ENCODE measurements at regions not wholly inside any gene's neighbourhood (a gene's known extent, or its start where the extent isn't known, plus 50 kb on each side); places are given as distances from the start of the nearest gene placed in this dataset.
"Not testable (repeated sequence)": the region's sequence is repeated elsewhere in the genome, so short reads cannot be mapped to it uniquely, and the experiment has no call there.

DNA sequence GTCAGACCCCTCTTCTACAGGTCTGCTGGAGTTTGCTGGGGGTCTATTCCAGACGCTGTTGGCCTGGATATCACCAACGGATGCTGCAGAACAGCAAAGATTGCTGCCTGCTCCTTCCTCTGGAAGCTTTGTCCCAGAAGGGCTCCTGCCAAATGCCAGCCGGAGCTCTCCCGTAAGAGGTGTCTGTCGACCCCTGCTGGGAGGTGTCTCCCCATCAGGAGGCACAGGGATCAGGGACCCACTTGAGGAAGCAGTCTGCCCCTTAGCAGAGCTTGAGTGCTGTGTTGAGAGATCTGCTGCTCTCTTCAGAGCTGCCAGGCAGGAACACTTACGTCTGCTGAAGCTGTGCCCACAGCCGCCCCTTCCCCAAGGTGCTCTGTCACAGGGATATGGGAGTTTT, 122.1 kb upstream of the TNP1 start:
- H3K36me3 Mint-ChIP-seq (ENCODE audit: insufficient read depth); H3K9me3 Mint-ChIP-seq; DNase-seq; ATAC-seq; H3K4me1 Mint-ChIP-seq (ENCODE audit: low read depth); H3K4me3 Mint-ChIP-seq: not testable (repeated sequence)
- peaks cover 12% of the 10 kb centered on the region for H3K27me3 Mint-ChIP-seq (ENCODE audit: low read depth)

DNA sequence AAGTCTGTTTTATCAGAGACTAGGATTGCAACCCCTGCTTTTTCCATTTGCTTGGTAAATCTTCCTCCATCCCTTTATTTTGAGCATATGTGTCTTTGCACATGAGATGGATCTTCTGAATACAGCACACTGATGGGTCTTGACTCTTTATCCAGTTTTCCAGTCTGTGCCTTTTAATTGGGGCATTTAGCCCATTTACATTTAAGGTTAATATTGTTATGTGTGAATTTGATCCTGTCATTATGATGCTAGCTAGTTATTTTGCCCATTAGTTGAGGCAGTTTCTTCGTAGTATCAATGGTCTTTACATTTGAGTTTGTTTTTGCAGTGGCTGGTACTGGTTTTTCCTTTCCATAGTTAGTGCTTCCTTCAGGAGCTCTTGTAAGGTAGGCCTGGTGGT, 120.6 kb upstream of the TNP1 start:
- H3K27me3 Mint-ChIP-seq (ENCODE audit: low read depth), result peaks cover 12% of the 10 kb centered on the region
- DNase-seq; H3K4me3 Mint-ChIP-seq; H3K36me3 Mint-ChIP-seq (ENCODE audit: insufficient read depth); ATAC-seq; H3K4me1 Mint-ChIP-seq (ENCODE audit: low read depth); H3K9me3 Mint-ChIP-seq: not testable (repeated sequence)

DNA sequence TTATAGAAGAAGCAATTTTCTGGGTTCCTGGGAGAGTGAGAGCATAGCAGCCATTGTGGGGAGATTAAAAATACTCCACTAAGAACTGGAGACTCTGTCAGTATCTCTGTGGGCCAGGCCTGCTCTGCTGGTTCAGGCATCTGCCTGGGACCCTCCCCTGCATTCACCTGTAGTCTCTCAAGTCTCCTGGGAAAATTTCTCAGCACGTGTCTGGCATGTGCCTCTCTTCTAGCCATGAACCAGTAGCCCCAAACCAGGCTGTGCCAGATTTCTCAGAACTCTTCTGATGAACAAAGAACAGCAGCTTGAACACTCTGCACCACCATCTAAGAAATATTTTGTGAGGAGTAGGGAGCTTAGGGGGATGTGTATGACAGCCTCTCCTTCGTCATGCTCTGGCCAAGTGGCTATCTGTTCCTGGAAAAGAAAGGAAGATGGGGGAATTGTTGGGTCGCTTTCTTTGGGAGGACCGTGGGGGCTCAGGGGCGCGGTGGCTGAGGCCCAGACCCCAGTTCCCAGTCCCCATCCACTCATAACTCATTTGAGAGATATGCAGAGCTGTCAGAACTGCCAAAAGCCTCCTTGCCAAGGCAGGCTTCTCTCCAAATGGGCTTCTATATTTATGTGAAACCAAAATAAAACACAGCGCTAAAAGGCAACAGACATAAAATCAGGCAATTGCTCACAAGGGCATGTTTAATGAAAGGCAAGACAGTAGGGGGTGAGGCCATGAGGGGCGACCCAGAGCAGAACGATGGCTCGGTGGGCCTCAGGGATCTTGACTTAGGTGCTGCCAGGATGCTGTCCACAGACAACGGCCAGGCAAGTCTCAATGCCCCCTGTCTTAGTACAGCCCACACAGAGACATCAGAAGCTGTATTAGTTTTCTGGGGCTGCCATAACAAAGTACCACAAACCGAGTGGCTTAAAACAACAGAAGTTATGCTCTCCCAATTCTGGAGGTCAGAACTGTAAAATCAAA, 114.7 kb upstream of the TNP1 start:
- Mint-ChIP-seq H3K36me3 (ENCODE audit: insufficient read depth) (no peaks in the 10 kb centered on the region), H3K27me3 (ENCODE audit: low read depth) (peaks cover 4% of the 10 kb centered on the region), H3K4me3 (no peak overlapping the region), H3K4me1 (ENCODE audit: low read depth) (no peaks in the 10 kb centered on the region), H3K9me3 (peaks cover 3% of the 10 kb centered on the region)
- DNase-seq, result no peak
- ATAC-seq, result no peak

DNA sequence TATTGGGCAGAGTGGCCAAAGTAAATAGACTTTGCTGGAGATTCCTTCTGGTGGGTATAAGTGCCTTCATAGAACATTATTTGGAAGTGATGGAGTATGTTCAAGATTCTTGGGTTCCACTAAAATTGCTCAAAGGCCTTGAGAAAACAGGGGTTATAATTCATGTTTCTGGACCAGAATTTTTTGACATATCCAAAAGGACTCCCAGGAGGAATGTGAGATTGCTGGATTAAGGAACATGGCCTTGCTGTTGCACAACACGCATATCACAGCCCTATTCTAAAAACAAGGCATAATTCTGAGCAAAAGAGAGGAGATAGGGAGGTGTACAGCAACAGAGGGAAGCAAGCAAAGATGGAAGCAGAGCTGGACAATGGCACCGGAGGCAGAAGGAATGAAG, 111.7 kb upstream of the TNP1 start:
- Mint-ChIP-seq H3K4me3 (no peak overlapping the region), H3K9me3 (no peaks in the 10 kb centered on the region), H3K36me3 (ENCODE audit: insufficient read depth) (no peaks in the 10 kb centered on the region), H3K27me3 (ENCODE audit: low read depth) (peaks cover 9% of the 10 kb centered on the region), H3K4me1 (ENCODE audit: low read depth) (no peaks in the 10 kb centered on the region)
- ATAC-seq (no peak), DNase-seq (no peak)

DNA sequence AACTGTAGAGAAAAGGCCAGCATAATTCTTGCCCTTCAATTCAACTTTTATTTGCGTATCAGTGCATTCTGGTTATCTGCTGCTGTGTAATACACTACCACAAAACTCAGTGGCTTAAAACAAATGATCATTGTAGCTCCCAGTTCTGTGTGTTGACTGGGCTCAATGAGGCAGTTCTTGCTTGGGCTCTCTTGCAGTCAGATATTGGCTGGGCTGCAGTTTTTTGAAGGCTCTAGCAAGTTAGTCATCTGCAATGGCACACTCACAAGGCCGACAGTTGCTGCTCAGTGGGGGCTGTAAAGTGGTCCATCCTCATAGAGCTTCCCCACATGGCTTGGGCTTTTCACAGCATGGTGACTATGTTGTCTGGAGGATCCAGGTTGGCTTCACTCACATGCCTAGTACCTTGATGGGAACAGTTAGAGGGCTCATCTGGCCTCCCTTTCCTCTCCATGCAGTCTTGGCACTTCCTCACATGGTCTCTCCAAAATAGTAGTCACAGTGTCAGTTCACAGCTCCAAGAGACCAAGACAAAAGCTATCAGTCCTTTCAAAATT, 110.6 kb upstream of the TNP1 start:
- H3K27me3 Mint-ChIP-seq (ENCODE audit: low read depth), result peaks cover 9% of the 10 kb centered on the region
- H3K9me3 Mint-ChIP-seq, result no peaks in the 10 kb centered on the region
- H3K36me3 Mint-ChIP-seq (ENCODE audit: insufficient read depth), result no peaks in the 10 kb centered on the region
- no peaks in the 10 kb centered on the region for H3K4me1 Mint-ChIP-seq (ENCODE audit: low read depth)
- H3K4me3 Mint-ChIP-seq, result no peak overlapping the region
- no peak for DNase-seq
- no peak for ATAC-seq

DNA sequence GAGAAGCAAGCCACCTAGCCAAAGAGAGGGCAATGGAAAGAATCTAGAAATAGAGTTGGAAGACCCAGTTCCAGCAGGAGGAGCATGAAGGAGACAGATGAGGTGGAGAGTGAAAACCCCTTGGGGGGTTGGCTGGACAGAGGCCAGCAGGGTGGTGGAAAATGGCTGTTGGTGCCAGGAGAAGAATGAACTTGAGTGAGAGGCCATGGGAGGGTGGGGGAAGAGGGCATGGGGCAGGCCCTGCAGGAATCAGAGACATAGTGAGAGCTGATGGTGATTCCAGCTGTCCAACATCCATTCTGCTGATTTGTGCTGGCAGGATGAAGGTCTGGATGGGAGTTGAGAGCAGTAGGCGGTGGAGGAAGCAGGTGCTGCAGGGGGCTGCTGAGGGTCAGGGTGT, 108.0 kb upstream of the TNP1 start:
- Mint-ChIP-seq H3K27me3 (ENCODE audit: low read depth) (peaks cover 9% of the 10 kb centered on the region), H3K36me3 (ENCODE audit: insufficient read depth) (no peaks in the 10 kb centered on the region), H3K9me3 (no peaks in the 10 kb centered on the region), H3K4me3 (no peak overlapping the region), H3K4me1 (ENCODE audit: low read depth) (no peaks in the 10 kb centered on the region)
- DNase-seq (no peak), ATAC-seq (no peak)

DNA sequence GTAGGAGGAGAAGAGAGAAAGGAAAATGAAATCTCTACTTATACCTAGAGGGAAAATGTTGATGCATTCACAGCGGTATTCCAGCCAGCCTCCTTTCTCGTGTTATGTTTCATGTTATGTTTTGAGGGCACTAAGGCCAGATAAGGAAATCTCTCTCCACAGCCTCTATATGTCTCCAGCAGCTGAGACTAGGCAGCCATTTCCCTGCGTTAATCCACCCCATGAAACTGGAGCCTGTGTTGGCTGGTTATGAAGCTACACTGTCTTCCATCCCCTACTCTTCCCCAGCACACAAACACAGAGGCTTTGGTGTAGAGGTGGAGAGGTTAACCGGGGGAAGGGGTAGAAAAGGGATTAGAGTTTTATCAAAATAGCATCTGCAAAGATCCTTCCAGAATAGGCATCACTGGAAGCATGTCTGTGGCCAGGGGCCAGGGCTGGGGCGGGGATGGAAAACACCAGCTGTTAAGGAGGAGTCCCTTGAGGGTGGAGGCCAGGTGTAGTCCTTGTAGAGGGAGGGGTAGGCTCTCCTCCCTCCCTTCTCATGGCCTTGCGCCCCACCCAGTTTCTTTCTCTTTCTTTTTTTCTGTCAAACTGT, 100.9 kb upstream of the TNP1 start:
- no peaks in the 10 kb centered on the region for H3K4me1 Mint-ChIP-seq (ENCODE audit: low read depth)
- H3K36me3 Mint-ChIP-seq (ENCODE audit: insufficient read depth), result no peaks in the 10 kb centered on the region
- DNase-seq (no peak), ATAC-seq (no peak)
- no peaks in the 10 kb centered on the region for H3K9me3 Mint-ChIP-seq
- H3K27me3 Mint-ChIP-seq (ENCODE audit: low read depth), result no peaks in the 10 kb centered on the region
- H3K4me3 Mint-ChIP-seq, result no peak overlapping the region

DNA sequence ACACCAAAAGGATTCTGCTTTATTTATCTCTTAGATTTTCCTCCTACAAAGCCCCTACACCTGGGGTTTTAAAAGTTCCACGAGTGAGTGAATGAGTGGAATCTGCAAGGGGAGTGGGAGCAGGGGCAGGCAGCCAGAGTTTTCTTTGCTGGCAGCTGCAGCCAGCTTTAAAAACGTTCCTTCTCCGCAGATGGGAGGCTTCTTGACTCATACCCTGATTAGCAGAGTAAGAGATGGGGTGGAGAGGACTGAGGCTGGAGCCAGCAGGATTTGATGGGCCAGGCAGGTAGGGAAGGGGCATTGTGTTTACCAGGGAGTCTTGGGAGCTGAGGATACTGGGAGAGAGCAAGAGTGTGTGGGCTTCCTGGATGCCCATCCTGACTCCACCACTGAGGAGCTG, 99.6 kb upstream of the TNP1 start:
- H3K4me1 Mint-ChIP-seq (ENCODE audit: low read depth), result no peaks in the 10 kb centered on the region
- H3K9me3 Mint-ChIP-seq, result no peaks in the 10 kb centered on the region
- no peaks in the 10 kb centered on the region for H3K27me3 Mint-ChIP-seq (ENCODE audit: low read depth)
- ATAC-seq (no peak), DNase-seq (no peak)
- H3K36me3 Mint-ChIP-seq (ENCODE audit: insufficient read depth), result no peaks in the 10 kb centered on the region
- H3K4me3 Mint-ChIP-seq, result no peak overlapping the region

DNA sequence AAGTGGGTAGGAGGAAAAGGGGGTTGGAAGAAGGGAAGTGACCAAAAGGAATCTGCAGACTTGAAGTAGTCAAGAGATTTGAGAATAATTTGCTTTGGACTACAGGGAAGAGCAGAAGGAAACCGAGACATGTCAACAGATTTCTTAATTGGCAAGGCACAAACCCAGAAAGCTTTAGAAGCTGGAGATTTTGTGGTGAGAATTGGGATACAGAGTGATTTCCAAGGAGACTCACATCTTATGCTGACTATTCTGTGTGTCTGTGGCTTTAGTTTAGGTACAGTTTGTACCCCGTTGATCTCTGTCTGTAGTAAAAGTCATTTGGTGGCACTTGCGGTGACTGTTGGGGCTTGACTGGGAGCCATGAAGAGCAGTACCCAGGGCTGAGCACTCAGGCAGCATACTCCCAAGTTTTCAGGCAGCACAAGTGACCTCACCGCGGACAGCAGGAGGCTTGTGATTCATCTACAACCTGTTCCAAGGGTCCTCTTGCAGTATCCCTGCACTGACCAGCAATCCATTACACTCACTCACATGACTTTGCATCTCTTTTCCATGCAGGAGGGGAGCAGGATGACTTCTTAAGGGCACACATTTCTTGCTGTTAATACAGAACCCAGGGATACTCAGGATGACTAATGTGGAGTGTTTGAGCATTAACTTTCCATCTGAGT, 97.1 kb upstream of the TNP1 start:
- no peak for ATAC-seq
- no peak overlapping the region for H3K4me3 Mint-ChIP-seq
- H3K4me1 Mint-ChIP-seq (ENCODE audit: low read depth), result no peaks in the 10 kb centered on the region
- no peaks in the 10 kb centered on the region for H3K27me3 Mint-ChIP-seq (ENCODE audit: low read depth)
- H3K9me3 Mint-ChIP-seq, result no peaks in the 10 kb centered on the region
- no peak for DNase-seq
- H3K36me3 Mint-ChIP-seq (ENCODE audit: insufficient read depth), result no peaks in the 10 kb centered on the region

DNA sequence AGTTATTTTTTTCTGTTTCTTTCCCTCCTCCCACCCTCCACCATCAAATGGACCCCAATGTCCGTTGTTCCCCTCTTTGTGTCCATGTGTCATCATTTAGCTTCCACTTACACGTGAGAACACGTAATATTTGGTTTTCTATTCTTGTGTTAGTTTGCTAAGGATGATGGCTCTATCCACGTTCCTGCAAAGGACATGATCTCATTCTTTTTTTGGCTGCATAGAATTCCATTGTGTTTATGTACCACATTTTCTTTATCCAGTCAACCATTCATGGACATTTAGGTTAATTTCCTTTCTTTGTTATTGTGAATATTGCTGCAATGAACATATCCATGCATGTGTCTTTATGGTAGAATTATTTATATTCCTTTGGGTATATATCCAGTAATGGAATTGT, 91.3 kb upstream of the TNP1 start:
- Mint-ChIP-seq H3K4me1 (ENCODE audit: low read depth) (no peaks in the 10 kb centered on the region), H3K27me3 (ENCODE audit: low read depth) (peaks cover 3% of the 10 kb centered on the region), H3K36me3 (ENCODE audit: insufficient read depth) (no peaks in the 10 kb centered on the region), H3K9me3 (no peaks in the 10 kb centered on the region), H3K4me3 (no peak overlapping the region)
- no peak for ATAC-seq
- DNase-seq, result no peak

DNA sequence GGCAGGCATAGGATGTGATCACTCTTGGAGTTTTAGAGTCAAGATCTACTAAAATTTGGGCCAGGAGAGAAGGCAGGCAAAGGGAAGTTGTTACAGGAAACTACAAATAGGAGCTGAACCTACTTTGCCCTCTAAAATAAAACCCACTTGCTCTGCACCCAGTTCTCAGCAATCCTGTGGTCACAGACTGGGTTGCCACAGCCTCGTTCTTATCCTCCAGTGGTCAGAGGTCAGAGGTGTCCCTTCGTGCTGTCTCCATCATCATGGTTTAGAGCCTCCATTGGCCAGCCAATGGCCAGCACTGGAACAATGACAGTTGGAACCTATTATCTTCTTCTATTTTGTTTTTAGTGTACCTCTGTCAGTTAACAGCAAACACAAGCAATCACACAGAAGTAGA, 90.7 kb upstream of the TNP1 start:
- no peak for DNase-seq
- Mint-ChIP-seq H3K9me3 (no peaks in the 10 kb centered on the region), H3K4me1 (ENCODE audit: low read depth) (no peaks in the 10 kb centered on the region), H3K4me3 (no peak overlapping the region), H3K36me3 (ENCODE audit: insufficient read depth) (no peaks in the 10 kb centered on the region), H3K27me3 (ENCODE audit: low read depth) (peaks cover 3% of the 10 kb centered on the region)
- ATAC-seq, result no peak

DNA sequence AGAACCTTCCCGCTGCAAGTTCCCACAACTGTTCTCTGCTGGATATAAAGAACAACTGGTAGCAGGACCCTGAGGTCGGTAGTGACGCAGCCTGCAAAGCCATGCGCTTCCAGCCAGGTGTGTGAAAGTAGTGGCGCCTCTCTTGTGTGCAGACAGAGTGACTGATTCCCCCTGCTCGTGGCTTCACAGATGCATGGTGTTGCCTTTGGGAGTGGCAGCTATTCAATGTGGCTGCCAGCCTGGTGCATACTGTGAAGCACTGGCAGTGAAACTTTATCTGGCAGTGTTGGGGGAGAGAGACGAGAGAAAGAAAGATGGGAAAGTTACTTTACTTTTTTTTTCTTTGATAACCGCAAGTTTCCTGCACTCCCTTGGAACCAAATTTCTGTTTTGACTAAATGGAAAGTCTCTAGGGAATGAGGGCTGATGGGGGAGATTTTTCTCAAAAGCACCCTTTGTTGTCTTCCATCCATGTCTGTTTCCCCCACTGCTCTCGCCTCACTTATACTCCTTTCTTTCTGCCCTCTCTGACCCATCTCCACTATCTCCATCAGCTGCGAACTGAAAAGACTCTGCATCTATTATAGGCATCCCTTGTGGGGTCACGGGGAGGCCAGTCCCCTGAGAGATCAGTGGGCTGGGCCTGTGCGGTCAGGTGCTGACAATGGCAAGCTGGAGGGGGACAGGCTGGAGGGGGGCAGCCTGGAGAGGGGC, 90.0 kb upstream of the TNP1 start:
- no peak for DNase-seq

DNA sequence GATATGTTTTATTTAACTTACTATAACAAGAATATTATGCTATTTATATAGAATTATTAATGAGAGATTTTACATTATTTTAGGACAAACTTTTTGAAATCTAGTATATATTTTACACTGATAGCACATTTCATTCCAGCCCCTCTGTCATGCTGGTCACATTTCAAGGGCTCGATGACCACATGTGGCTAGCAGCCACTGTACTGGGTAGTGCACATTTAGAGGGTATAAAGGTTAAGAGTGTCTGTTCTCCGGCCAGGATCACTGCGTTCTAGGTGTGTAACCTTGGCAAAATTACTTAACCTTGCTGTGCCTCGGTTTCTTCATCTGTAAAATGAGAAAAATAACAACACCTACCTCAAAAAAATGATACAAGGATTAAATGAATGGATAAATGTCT, 87.2 kb upstream of the TNP1 start:
- Mint-ChIP-seq H3K36me3 (ENCODE audit: insufficient read depth) (no peaks in the 10 kb centered on the region), H3K27me3 (ENCODE audit: low read depth) (peaks cover 5% of the 10 kb centered on the region), H3K4me3 (no peak overlapping the region), H3K9me3 (no peaks in the 10 kb centered on the region), H3K4me1 (ENCODE audit: low read depth) (no peaks in the 10 kb centered on the region)
- ATAC-seq (no peak), DNase-seq (no peak)

More for the DNA sequence above, 90.0 kb upstream of the TNP1 start:
- Mint-ChIP-seq H3K4me1 (ENCODE audit: low read depth) (no peaks in the 10 kb centered on the region), H3K4me3 (no peak overlapping the region), H3K36me3 (ENCODE audit: insufficient read depth) (no peaks in the 10 kb centered on the region), H3K27me3 (ENCODE audit: low read depth) (peaks cover 5% of the 10 kb centered on the region), H3K9me3 (no peaks in the 10 kb centered on the region)
- no peak for ATAC-seq

DNA sequence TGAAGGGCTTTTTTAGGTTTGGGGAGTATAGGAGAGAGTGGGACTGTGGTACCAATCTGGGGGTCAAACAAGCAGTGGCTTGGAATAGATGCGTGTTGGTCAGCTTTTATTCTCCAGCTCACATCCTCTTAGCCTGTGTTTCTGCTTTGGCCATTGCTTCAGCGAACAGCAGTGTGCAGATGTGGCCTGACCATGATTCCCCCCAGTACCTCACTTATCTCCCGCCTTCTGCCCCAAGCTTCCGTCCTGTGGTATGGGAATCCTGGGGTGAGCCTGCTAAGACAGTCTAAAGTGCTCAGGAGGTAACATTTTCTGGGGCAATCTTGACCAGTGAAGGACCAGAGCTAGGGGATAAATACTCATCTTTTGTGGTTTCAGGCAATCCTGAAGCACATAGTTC, 84.9 kb upstream of the TNP1 start:
- H3K36me3 Mint-ChIP-seq (ENCODE audit: insufficient read depth), result no peaks in the 10 kb centered on the region
- no peak for ATAC-seq
- no peak overlapping the region for H3K4me3 Mint-ChIP-seq

More for the DNA sequence above, 84.9 kb upstream of the TNP1 start:
- peaks cover 7% of the 10 kb centered on the region for H3K27me3 Mint-ChIP-seq (ENCODE audit: low read depth)
- H3K4me1 Mint-ChIP-seq (ENCODE audit: low read depth), result no peaks in the 10 kb centered on the region
- DNase-seq, result no peak
- peaks cover 4% of the 10 kb centered on the region for H3K9me3 Mint-ChIP-seq

All from activated T-cell treated with anti-CD3 and anti-CD28 coated beads, Interleukin-2, amount 50 U/mL, for 4 hours (primary cell).